PFSK-1 (cell line): ENCODE measurements at regions not wholly inside any gene's neighbourhood (a gene's known extent, or its start where the extent isn't known, plus 50 kb on each side); places are given as distances from the start of the nearest gene placed in this dataset.

ENCODE experiments used
- FOXP2 ChIP-seq: optimal IDR thresholded peaks from 2 replicates; pipeline ENCODE3; 2011; ENCODE audit warnings: borderline replicate concordance, control low read depth, inconsistent platforms; ENCODE audit not compliant: insufficient read depth; ENCODE audit errors: extremely low read length, extremely low read depth
- POLR2AphosphoS5 ChIP-seq: IDR thresholded peaks from 2 replicates; pipeline ENCODE4 v1.6.1; 2012; ENCODE audit warnings: low read depth, mild to moderate bottlenecking, control low read depth, low read length, moderate library complexity
- REST ChIP-seq, 2 experiments: IDR thresholded peaks; 2 replicates each; pipeline versions ENCODE4 v1.6.1 to v1.8.0; 2011 to 2012; ENCODE audit warnings: low read depth in 2 of 2, low read length in 2 of 2, control low read depth in 1 of 2, inconsistent platforms in 1 of 2, mild to moderate bottlenecking in 1 of 2, moderate library complexity in 1 of 2; ENCODE audit not compliant: insufficient read depth in 1 of 2
- SIN3A ChIP-seq: IDR thresholded peaks from 2 replicates; pipeline ENCODE4 v1.6.1; 2012; ENCODE audit warnings: mild to moderate bottlenecking, low read length, moderate library complexity, borderline replicate concordance; ENCODE audit not compliant: insufficient read depth
- TAF1 ChIP-seq: IDR thresholded peaks from 2 replicates; pipeline ENCODE4 v1.6.1; 2012; ENCODE audit warnings: low read length, control low read depth, borderline replicate concordance; ENCODE audit not compliant: insufficient read depth

GRCh38 chr10:124219062-124219461 is 125.7 kb upstream of the CHST15 start:
- TF ChIP-seq POLR2AphosphoS5: no peak
- no peak for TF ChIP-seq TAF1
- no peak for TF ChIP-seq SIN3A
- no peak for TF ChIP-seq REST (IDR thresholded peaks at IDR 0.05; ENCODE audit: insufficient read depth in 1 of 2, low read depth in 2 of 2, low read length in 2 of 2)
- TF ChIP-seq FOXP2: no peak

- TF ChIP-seq FOXP2 (no peak), TAF1 (no peak), SIN3A (no peak), REST (IDR thresholded peaks at IDR 0.05; ENCODE audit: insufficient read depth in 1 of 2, low read depth in 2 of 2, low read length in 2 of 2) (no peak), POLR2AphosphoS5 (no peak)
Observed at GRCh38 chr10:124217906-124218804, 124.8 kb upstream of the CHST15 start.

- no peak for TF ChIP-seq POLR2AphosphoS5
- no peak for TF ChIP-seq REST (IDR thresholded peaks at IDR 0.05; ENCODE audit: insufficient read depth in 1 of 2, low read depth in 2 of 2, low read length in 2 of 2)
- no peak for TF ChIP-seq TAF1
- no peak for TF ChIP-seq FOXP2
- no peak for TF ChIP-seq SIN3A
Observed at GRCh38 chr10:124217031-124217430, 123.6 kb upstream of the CHST15 start.

- no peak for TF ChIP-seq SIN3A
- TF ChIP-seq FOXP2: no peak
Observed at GRCh38 chr10:124214610-124215375, 121.4 kb upstream of the CHST15 start.

GRCh38 chr10:124213899-124214510 is 120.6 kb upstream of the CHST15 start:
- TF ChIP-seq SIN3A (no peak), TAF1 (no peak), FOXP2 (no peak), REST (IDR thresholded peaks at IDR 0.05; ENCODE audit: insufficient read depth in 1 of 2, low read depth in 2 of 2, low read length in 2 of 2) (no peak), POLR2AphosphoS5 (no peak)
